Central memory CD8-positive, alpha-beta T cell (primary cell): ENCODE measurements at regions not wholly inside any gene's neighbourhood (a gene's known extent, or its start where the extent isn't known, plus 50 kb on each side); places are given as distances from the start of the nearest gene placed in this dataset.
"Not testable (repeated sequence)": the region's sequence is repeated elsewhere in the genome, so short reads cannot be mapped to it uniquely, and the experiment has no call there.

Source experiments
- ATAC-seq: fragments of 150-1000 bp; cut with Tn5 transposase; replicated peaks from 2 replicates; pipeline ENCODE4 v1.10.0; 2022; ENCODE audit warnings: mild to moderate bottlenecking, moderate FRiP score, moderate number of reproducible peaks; ENCODE audit not compliant: poor library complexity, severe bottlenecking; ENCODE audit errors: extremely low read depth
- DNase-seq, 2 donors: peaks; one replicate each; pipeline ENCODE4 v3.0.0; 2021; ENCODE audit warnings: low spot score in 2 of 2
- H3K27ac Mint-ChIP-seq: one replicate; pipeline ENCODE4 v1.8.0; 2022; ENCODE audit warnings: low read depth, mild to moderate bottlenecking, moderate library complexity, mixed read lengths
- H3K27me3 Mint-ChIP-seq: one replicate; pipeline ENCODE4 v1.8.0; 2022; ENCODE audit warnings: mixed read lengths
- H3K36me3 Mint-ChIP-seq: one replicate; pipeline ENCODE4 v1.8.0; 2022; ENCODE audit warnings: mild to moderate bottlenecking, moderate library complexity, mixed read lengths; ENCODE audit not compliant: insufficient read depth
- H3K4me1 Mint-ChIP-seq: one replicate; pipeline ENCODE4 v1.8.0; 2022; ENCODE audit warnings: mixed read lengths
- H3K4me3 Mint-ChIP-seq: one replicate; pipeline ENCODE4 v1.8.0; 2022; ENCODE audit warnings: mild to moderate bottlenecking, moderate library complexity, mixed read lengths
- H3K9me3 Mint-ChIP-seq: one replicate; pipeline ENCODE4 v1.8.0; 2022; ENCODE audit warnings: mixed read lengths

- DNase-seq = no peak
- no peak for ATAC-seq
- Mint-ChIP-seq H3K4me3 (no peak overlapping the region), H3K36me3 (no peaks in the 10 kb centered on the region), H3K9me3 (no peaks in the 10 kb centered on the region), H3K27me3 (no peaks in the 10 kb centered on the region), H3K4me1 (no peaks in the 10 kb centered on the region), H3K27ac (no peak overlapping the region)
Measured at GRCh38 chr12:74780182-74780849, 242.7 kb downstream of the ATXN7L3B start.

DNA sequence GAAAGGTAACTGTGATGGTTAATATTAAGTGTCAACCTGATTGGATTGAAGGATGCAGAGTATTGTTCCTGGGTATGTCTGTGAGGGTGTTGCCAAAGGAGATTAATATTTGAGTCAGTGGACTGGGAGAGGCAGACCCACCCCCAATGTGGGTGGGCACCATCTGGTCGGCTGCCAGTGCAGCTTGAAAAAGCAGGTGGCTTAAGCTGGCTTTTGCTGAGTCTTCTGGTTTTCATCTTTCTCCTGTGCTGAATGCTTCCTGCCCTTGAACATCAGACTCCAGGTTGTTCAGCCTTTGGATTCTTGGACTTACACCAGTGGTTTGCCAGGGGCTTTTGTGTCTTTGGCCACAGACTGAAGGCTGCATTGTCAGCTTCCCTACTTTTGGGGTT, 243.2 kb downstream of the ATXN7L3B start:
- not testable (repeated sequence) for DNase-seq, ATAC-seq, H3K27ac Mint-ChIP-seq, H3K9me3 Mint-ChIP-seq, H3K4me3 Mint-ChIP-seq, H3K27me3 Mint-ChIP-seq, H3K36me3 Mint-ChIP-seq, H3K4me1 Mint-ChIP-seq

DNA sequence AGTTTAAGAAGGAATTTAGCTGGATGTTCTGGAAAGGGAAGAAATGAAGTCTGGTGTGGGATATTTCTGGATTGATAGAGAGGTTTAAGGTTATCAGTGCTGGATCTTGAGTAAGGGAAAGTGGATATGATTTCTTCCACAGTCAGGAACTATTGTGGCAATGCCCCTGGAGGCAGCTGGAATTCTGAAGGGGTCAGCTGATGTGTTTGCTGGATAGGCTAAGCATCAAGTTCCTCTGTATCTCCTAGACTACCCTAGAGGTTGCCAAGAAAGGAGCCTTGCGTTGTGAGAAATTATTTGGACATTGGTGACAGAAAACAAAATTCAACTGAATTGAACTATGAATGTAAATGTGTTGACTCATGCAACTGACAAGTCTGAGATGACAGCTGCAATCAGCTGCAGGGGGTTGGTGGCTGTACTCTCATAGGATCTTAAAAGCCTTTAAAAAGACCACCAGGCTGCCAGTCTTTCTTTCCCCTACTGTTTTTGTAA, 244.4 kb downstream of the ATXN7L3B start:
- DNase-seq (no peak), ATAC-seq (no peak)
- Mint-ChIP-seq H3K27me3 (no peaks in the 10 kb centered on the region), H3K27ac (no peak overlapping the region), H3K36me3 (no peaks in the 10 kb centered on the region), H3K4me1 (no peaks in the 10 kb centered on the region), H3K4me3 (no peak overlapping the region), H3K9me3 (no peaks in the 10 kb centered on the region)

- Mint-ChIP-seq H3K27ac (no peak overlapping the region), H3K4me1 (no peaks in the 10 kb centered on the region), H3K4me3 (no peak overlapping the region), H3K27me3 (no peaks in the 10 kb centered on the region), H3K36me3 (no peaks in the 10 kb centered on the region), H3K9me3 (peaks cover 19% of the 10 kb centered on the region)
- ATAC-seq (no peak), DNase-seq (no peak)
Measured at GRCh38 chr12:74790931-74791330, 253.3 kb downstream of the ATXN7L3B start.

DNA sequence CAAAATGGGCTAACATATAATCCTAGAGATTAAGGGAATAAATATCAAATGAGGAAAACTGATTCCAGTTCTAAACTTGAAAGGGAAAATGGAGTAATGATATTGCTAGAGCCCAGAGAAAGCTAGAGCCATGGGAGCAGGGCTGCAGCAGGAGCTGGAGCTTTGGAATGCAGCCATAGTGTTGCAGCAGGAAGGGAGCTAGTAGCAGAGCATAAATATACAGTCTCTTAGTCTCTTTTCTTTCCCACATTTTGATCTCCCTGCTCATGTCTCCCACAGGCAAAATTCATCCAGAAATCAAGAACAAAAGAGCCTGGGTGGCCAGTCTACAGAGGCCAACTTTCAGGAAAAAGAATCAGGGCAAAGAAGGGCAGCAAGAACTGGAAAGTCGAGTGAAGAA, 253.7 kb downstream of the ATXN7L3B start:
- Mint-ChIP-seq H3K9me3 (peaks cover 21% of the 10 kb centered on the region), H3K4me3 (no peak overlapping the region), H3K27ac (no peak overlapping the region), H3K4me1 (no peaks in the 10 kb centered on the region), H3K27me3 (no peaks in the 10 kb centered on the region), H3K36me3 (no peaks in the 10 kb centered on the region)
- ATAC-seq = no peak
- no peak for DNase-seq

DNA sequence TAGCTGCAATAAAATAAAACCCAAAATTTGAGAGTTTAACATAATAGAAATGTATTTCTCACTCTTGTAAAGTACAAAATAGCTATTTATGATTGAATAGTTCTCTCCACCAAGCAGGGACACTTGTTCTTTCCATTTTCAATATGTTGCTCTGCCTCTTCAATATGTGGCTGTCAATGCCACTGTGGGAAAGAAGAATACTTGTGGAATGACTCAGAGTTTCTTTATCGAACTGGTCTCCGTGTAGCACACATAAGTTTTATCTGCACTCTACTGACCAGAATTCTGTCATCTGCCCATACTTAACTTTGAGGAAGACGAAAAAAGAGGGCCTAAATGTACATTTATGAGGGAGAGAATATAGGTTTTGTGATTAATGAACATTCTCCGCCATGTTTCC, 256.9 kb downstream of the ATXN7L3B start:
- ATAC-seq = no peak
- Mint-ChIP-seq H3K27ac (no peak overlapping the region), H3K4me1 (no peaks in the 10 kb centered on the region), H3K9me3 (peaks cover 29% of the 10 kb centered on the region), H3K27me3 (no peaks in the 10 kb centered on the region), H3K4me3 (no peak overlapping the region), H3K36me3 (peaks cover 2% of the 10 kb centered on the region)
- DNase-seq = no peak

- Mint-ChIP-seq H3K4me1 (no peaks in the 10 kb centered on the region), H3K4me3 (no peak overlapping the region), H3K36me3 (no peaks in the 10 kb centered on the region), H3K9me3 (peaks cover 17% of the 10 kb centered on the region), H3K27ac (no peak overlapping the region), H3K27me3 (no peaks in the 10 kb centered on the region)
- DNase-seq (no peak), ATAC-seq (no peak)
Measured at GRCh38 chr12:74801625-74802024, 264.0 kb downstream of the ATXN7L3B start.

DNA sequence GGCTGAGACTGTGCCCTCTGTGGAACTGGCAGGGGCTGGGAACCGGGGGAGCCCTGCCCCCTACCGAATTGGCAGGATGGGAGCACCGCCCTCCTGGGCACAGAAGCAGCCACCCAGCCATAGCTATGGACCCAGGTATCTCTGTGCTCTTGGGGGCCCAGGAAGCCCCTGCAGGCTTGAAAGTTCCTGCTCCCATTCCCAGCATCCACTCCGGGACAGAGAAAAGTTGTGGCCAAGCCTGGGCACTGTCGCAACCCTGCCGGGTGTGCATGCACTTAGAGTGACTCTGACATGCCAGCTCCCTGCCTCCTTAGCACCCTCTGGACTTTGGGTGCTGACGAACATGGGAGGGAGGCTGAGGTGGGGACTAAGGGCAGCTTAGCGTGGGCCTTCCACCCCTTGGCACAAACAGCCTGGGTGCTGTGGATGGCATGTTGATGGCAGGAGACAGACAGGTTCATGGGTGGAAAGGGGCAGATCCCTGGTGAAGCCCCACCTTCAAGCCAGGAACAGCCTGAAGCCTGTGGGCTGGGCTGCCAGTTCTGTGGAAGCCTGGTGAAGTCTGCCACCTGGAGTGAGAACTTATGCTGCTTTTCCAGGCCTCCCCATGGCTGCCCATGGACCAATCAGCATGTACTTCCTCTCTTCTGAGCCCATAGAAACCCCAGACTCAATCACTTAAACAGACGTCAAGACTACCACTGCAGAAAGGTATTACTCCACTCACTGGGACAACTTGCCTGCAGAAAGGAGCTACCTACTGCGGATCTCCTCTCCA, 279.0 kb downstream of the ATXN7L3B start:
- DNase-seq (no peak), ATAC-seq (no peak)
- Mint-ChIP-seq H3K9me3 (peaks cover 5% of the 10 kb centered on the region), H3K36me3 (no peaks in the 10 kb centered on the region), H3K4me1 (no peaks in the 10 kb centered on the region), H3K27me3 (no peaks in the 10 kb centered on the region), H3K4me3 (no peak overlapping the region), H3K27ac (no peak overlapping the region)

GRCh38 chr12:74817499-74817898, 279.9 kb downstream of the ATXN7L3B start:
- no peak for ATAC-seq
- DNase-seq = no peak
- Mint-ChIP-seq H3K9me3 (peaks cover 5% of the 10 kb centered on the region), H3K4me3 (no peak overlapping the region), H3K36me3 (no peaks in the 10 kb centered on the region), H3K4me1 (no peaks in the 10 kb centered on the region), H3K27ac (no peak overlapping the region), H3K27me3 (no peaks in the 10 kb centered on the region)

- Mint-ChIP-seq H3K4me1 (no peaks in the 10 kb centered on the region), H3K27ac (no peak overlapping the region), H3K27me3 (no peaks in the 10 kb centered on the region), H3K9me3 (peaks cover 5% of the 10 kb centered on the region), H3K4me3 (no peak overlapping the region), H3K36me3 (no peaks in the 10 kb centered on the region)
- DNase-seq = no peak
- ATAC-seq = no peak
Measured at GRCh38 chr12:74818412-74818811, 280.8 kb downstream of the ATXN7L3B start.

DNA sequence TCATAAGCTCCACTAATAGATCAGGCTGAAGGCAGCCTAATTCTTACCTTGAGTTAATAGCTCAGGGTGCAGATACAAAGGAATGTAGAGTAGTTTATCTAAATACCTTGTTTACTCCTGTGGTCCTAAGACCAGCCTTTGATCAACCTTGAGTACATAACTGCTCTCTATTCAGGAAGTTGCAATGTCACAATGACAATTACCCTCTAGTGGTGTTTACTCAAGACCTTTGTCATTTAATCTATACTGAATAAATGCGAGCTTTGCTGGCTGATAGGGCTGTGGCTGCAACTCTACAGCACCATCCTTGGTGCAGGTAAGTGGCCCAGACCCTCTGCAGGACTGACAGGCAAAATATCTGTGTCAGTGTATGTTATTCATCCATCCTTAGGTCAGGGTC, 282.7 kb downstream of the ATXN7L3B start:
- H3K27me3 Mint-ChIP-seq = no peaks in the 10 kb centered on the region
- DNase-seq (no peak), ATAC-seq (no peak)
- no peaks in the 10 kb centered on the region for H3K36me3 Mint-ChIP-seq
- H3K27ac Mint-ChIP-seq = no peak overlapping the region
- no peaks in the 10 kb centered on the region for H3K4me1 Mint-ChIP-seq
- peaks cover 5% of the 10 kb centered on the region for H3K9me3 Mint-ChIP-seq
- H3K4me3 Mint-ChIP-seq = no peak overlapping the region

- H3K27me3 Mint-ChIP-seq = no peaks in the 10 kb centered on the region
- H3K4me1 Mint-ChIP-seq = no peaks in the 10 kb centered on the region
- no peaks in the 10 kb centered on the region for H3K36me3 Mint-ChIP-seq
- H3K27ac Mint-ChIP-seq = no peak overlapping the region
- DNase-seq = no peak
- no peak overlapping the region for H3K4me3 Mint-ChIP-seq
- peaks cover 24% of the 10 kb centered on the region for H3K9me3 Mint-ChIP-seq
- ATAC-seq = no peak
Measured at GRCh38 chr12:74836567-74836966, 298.9 kb downstream of the ATXN7L3B start.

- Mint-ChIP-seq H3K27me3 (no peaks in the 10 kb centered on the region), H3K4me1 (no peaks in the 10 kb centered on the region), H3K27ac (no peak overlapping the region), H3K4me3 (no peak overlapping the region), H3K36me3 (no peaks in the 10 kb centered on the region), H3K9me3 (no peaks in the 10 kb centered on the region)
- no peak for ATAC-seq
- no peak for DNase-seq
Measured at GRCh38 chr12:74846116-74846515, 308.5 kb downstream of the ATXN7L3B start.
